Endothelial cell of umbilical vein (primary cell): ENCODE measurements at regions not wholly inside any gene's neighbourhood (a gene's known extent, or its start where the extent isn't known, plus 50 kb on each side); places are given as distances from the start of the nearest gene placed in this dataset.

Experiments used
- BruUV-seq: library from RNA; stranded (reverse); fragments of 400-500 nt; replicated peaks from 2 replicates; lab custom pipeline; 2021; lab: Mats Ljungman, UMichigan
- CTCF ChIA-PET: fragments of 300-600, 350-600 bp; sonication (Branson Sonifier 250); formaldehyde crosslinking; loops from one replicate; lab custom pipeline; 2021; ENCODE audit warnings: antibody characterized with exemption, inconsistent platforms; lab: Charles Lee
- POLR2A ChIA-PET: fragments of 300-600, 350-600 bp; sonication (Branson Sonifier 250); formaldehyde crosslinking; loops from one replicate; lab custom pipeline; 2021; ENCODE audit warnings: antibody characterized with exemption, inconsistent platforms; lab: Charles Lee
- DNase-seq: peaks from one replicate; pipeline ENCODE4 v3.0.0-alpha.2; 2011; ENCODE audit warnings: low read depth, low spot score
- FAIRE-seq: peaks from 2 replicates; lab custom pipeline; 2011; peaks lifted over from hg19 to GRCh38; lab: Jason Lieb, UNC
- H2AFZ ChIP-seq: 2 replicates; pipeline ENCODE4 v1.6.0; 2012; ENCODE audit warnings: low read depth, low read length, control low read depth, inconsistent platforms
- H3K27ac ChIP-seq: 2 replicates; pipeline ENCODE4 v1.5.1; 2011; ENCODE audit warnings: low read depth, mild to moderate bottlenecking, control low read depth, low read length, moderate library complexity; ENCODE audit not compliant: insufficient read depth
- H3K27me3 ChIP-seq, 2 experiments: 2 replicates each; pipeline versions ENCODE4 v1.6.0 to v1.6.1; 2011; ENCODE audit warnings: low read length in 2 of 2, mixed read lengths in 1 of 2; ENCODE audit not compliant: control insufficient read depth in 2 of 2, insufficient read depth in 2 of 2
- H3K36me3 ChIP-seq, 2 experiments: 2 replicates in 1 of 2; 3 replicates in 1 of 2; pipeline ENCODE4 v1.5.1; 2011; ENCODE audit warnings: low read length in 2 of 2, mild to moderate bottlenecking in 1 of 2, moderate library complexity in 1 of 2; ENCODE audit not compliant: control insufficient read depth in 2 of 2, insufficient read depth in 2 of 2; ENCODE audit errors: extremely low read depth in 1 of 2
- H3K4me1 ChIP-seq: 3 replicates; pipeline ENCODE4 v1.5.1; 2011; ENCODE audit warnings: mild to moderate bottlenecking, low read length; ENCODE audit not compliant: control insufficient read depth, insufficient read depth; ENCODE audit errors: extremely low read depth
- H3K4me2 ChIP-seq: 2 replicates; pipeline ENCODE4 v1.6.1; 2011; ENCODE audit warnings: low read length, control low read depth, mixed read lengths; ENCODE audit not compliant: insufficient read depth
- H3K4me3 ChIP-seq, 3 experiments: fragments of 200-600 bp in 1 of 3; sonication (generic), shearing (Covaris generic) in 1 of 3; replicated peaks in 1 of 3; 2 replicates each; pipeline ENCODE4 v1.5.1; 2011 to 2016; ENCODE audit warnings: control low read depth in 3 of 3, low read length in 3 of 3, mild to moderate bottlenecking in 2 of 3, inconsistent platforms in 1 of 3, low read depth in 1 of 3, moderate library complexity in 1 of 3; ENCODE audit not compliant: insufficient read depth in 1 of 3
- H3K79me2 ChIP-seq: 2 replicates; pipeline ENCODE4 v1.6.0; 2012; ENCODE audit warnings: low read length, inconsistent platforms; ENCODE audit not compliant: control insufficient read depth, insufficient read depth
- H3K9ac ChIP-seq: replicated peaks from 2 replicates; pipeline ENCODE3; 2011; ENCODE audit warnings: low read length, control low read depth; ENCODE audit not compliant: insufficient read depth; ENCODE audit errors: extremely low read depth
- H3K9me1 ChIP-seq: replicated peaks from 3 replicates; pipeline ENCODE4 v1.6.0; 2011; ENCODE audit warnings: mild to moderate bottlenecking, low read length; ENCODE audit not compliant: control insufficient read depth, insufficient read depth; ENCODE audit errors: extremely low read depth
- H3K9me3 ChIP-seq: replicated peaks from 2 replicates; pipeline ENCODE4 v1.5.1; 2012; ENCODE audit warnings: low read length, inconsistent platforms; ENCODE audit not compliant: control insufficient read depth, insufficient read depth
- H4K20me1 ChIP-seq: replicated peaks from 2 replicates; pipeline ENCODE3; 2011; ENCODE audit warnings: mild to moderate bottlenecking, low read length; ENCODE audit not compliant: control insufficient read depth, insufficient read depth; ENCODE audit errors: extremely low read depth
- CTCF ChIP-seq, 2 donors: IDR thresholded peaks; 1 replicate in 1 of 2; 2 replicates in 1 of 2; pipeline ENCODE4 v1.5.1; 2011; ENCODE audit warnings: low read length in 2 of 2, mild to moderate bottlenecking in 2 of 2, moderate library complexity in 2 of 2, control low read depth in 1 of 2, inconsistent platforms in 1 of 2, low read depth in 1 of 2; ENCODE audit not compliant: insufficient read depth in 1 of 2; ENCODE audit errors: extremely low read depth in 1 of 2
- EZH2 ChIP-seq: IDR thresholded peaks from 2 replicates; pipeline ENCODE4 v1.6.1; 2012; ENCODE audit warnings: borderline replicate concordance, low read depth, mild to moderate bottlenecking, moderate library complexity, low read length, inconsistent platforms; ENCODE audit not compliant: severe bottlenecking
- FOS ChIP-seq: IDR thresholded peaks from 2 replicates; pipeline ENCODE4 v1.6.1; 2011; ENCODE audit warnings: mild to moderate bottlenecking, low read length, moderate library complexity, borderline replicate concordance; ENCODE audit not compliant: insufficient read depth
- GATA2 ChIP-seq: IDR thresholded peaks from 2 replicates; pipeline ENCODE4 v1.7.0; 2011; ENCODE audit warnings: low read depth, mild to moderate bottlenecking, moderate library complexity, mixed read lengths, low read length; ENCODE audit not compliant: insufficient read length, insufficient read depth
- JUN ChIP-seq: IDR thresholded peaks from 2 replicates; pipeline ENCODE4 v1.6.1; 2011; ENCODE audit warnings: borderline replicate concordance, low read depth; ENCODE audit not compliant: insufficient read length, insufficient read depth
- MAX ChIP-seq: IDR thresholded peaks from 2 replicates; pipeline ENCODE4 v1.6.1; 2011; ENCODE audit not compliant: insufficient read depth, insufficient read length
- MYC ChIP-seq: IDR thresholded peaks from one replicate; pipeline ENCODE4 v1.6.1; 2011; ENCODE audit warnings: mild to moderate bottlenecking, low read depth, low read length
- POLR2A ChIP-seq: IDR thresholded peaks from 2 replicates; pipeline ENCODE4 v1.6.1; 2012; ENCODE audit warnings: low read depth, mild to moderate bottlenecking, control low read depth, low read length
- POLR2AphosphoS5 ChIP-seq: IDR thresholded peaks from 2 replicates; pipeline ENCODE4 v1.6.1; 2012; ENCODE audit warnings: low read depth, mild to moderate bottlenecking, control low read depth, low read length, moderate library complexity; ENCODE audit not compliant: insufficient read depth
- dilution Hi-C: fragments of 300-500 bp; cut with MboI; formaldehyde crosslinking; loops from one replicate; pipeline ENCODE4 v1.15.0; 2019; ENCODE audit warnings: low sequenced_read_pairs; ENCODE audit not compliant: extremely low pct_ligation_motif_present
- intact Hi-C: fragments of 100-400 bp; cut with micrococcal nuclease; formaldehyde crosslinking; loops from one replicate; pipeline ENCODE4 v1.10.0; 2022

- H3K9me3 ChIP-seq: no peaks in the 10 kb centered on the region
- dilution Hi-C loops: no loop called here
- no TSS peak for BruUV-seq
These were observed 308.6 kb upstream of the PROX1 start for GRCh38 chr1:213679153-213679552.

More at GRCh38 chr1:213679153-213679552, 308.6 kb upstream of the PROX1 start:
- Histone ChIP-seq H3K4me3 (no peak overlapping the region), H3K4me2 (no peak overlapping the region), H4K20me1 (no peaks in the 10 kb centered on the region), H3K4me1 (no peaks in the 10 kb centered on the region), H3K36me3 (no peaks in the 10 kb centered on the region), H3K79me2 (no peaks in the 10 kb centered on the region), H2AFZ (no peak overlapping the region), H3K9me1 (no peaks in the 10 kb centered on the region), H3K27ac (no peak overlapping the region), H3K9ac (no peak overlapping the region), H3K27me3 (no peaks in the 10 kb centered on the region)
- intact Hi-C loops: no loop called here
- ChIA-PET CTCF (no interaction called here), POLR2A (no interaction called here)
- TF ChIP-seq CTCF (IDR thresholded peaks at IDR 0.05; ENCODE audit: extremely low read depth in 1 of 2, insufficient read depth in 1 of 2, low read depth in 1 of 2, low read length in 2 of 2): no peak
- no peak for TF ChIP-seq EZH2
- no peak for TF ChIP-seq FOS
- TF ChIP-seq MYC: no peak
- TF ChIP-seq JUN: no peak
- TF ChIP-seq MAX: no peak
- no peak for TF ChIP-seq POLR2A
- no peak for TF ChIP-seq GATA2
- no peak for TF ChIP-seq POLR2AphosphoS5
- FAIRE-seq: no peak
- DNase-seq: no peak
